ENCODE measurements at regions not wholly inside any gene's neighbourhood (a gene's known extent, or its start where the extent isn't known, plus 50 kb on each side); places are given as distances from the start of the nearest gene placed in this dataset.

- no peak for DNase-seq (ENCODE audit: low read depth in 2 of 2, low spot score in 1 of 2)
Measured at GRCh38 chr21:17461014-17461413, 51.8 kb upstream of the CXADR start.

- no peak for DNase-seq (ENCODE audit: low read depth in 2 of 2, low spot score in 1 of 2)
Measured at GRCh38 chr21:17461582-17461981, 51.3 kb upstream of the CXADR start.

- no peak for DNase-seq (ENCODE audit: low read depth in 2 of 2, low spot score in 1 of 2)
Measured at GRCh38 chr21:17462276-17462981, 50.4 kb upstream of the CXADR start.

Measured in stimulated activated CD8-positive, alpha-beta memory T cell treated with anti-CD3 and anti-CD28 coated beads, Interleukin-4, amount 100 ng/mL, for 1 hour (primary cell).